OCI-LY7 (cell line): ENCODE measurements at regions not wholly inside any gene's neighbourhood (a gene's known extent, or its start where the extent isn't known, plus 50 kb on each side); places are given as distances from the start of the nearest gene placed in this dataset.

Experiments
- BruUV-seq: library from RNA; stranded (reverse); fragments of 400-500 nt; replicated peaks from 2 replicates; lab custom pipeline; 2021; lab: Mats Ljungman, UMichigan
- CTCF ChIA-PET: fragments of 300-600 bp; sonication (Branson Sonifier 250); formaldehyde crosslinking; loops from one replicate; lab custom pipeline; 2022; ENCODE audit warnings: antibody characterized with exemption; ENCODE audit not compliant: unreplicated experiment; lab: Charles Lee
- POLR2A ChIA-PET: fragments of 300-600 bp; sonication (Branson Sonifier 250); formaldehyde crosslinking; loops from one replicate; lab custom pipeline; 2022; ENCODE audit warnings: antibody characterized with exemption; lab: Charles Lee
- DNase-seq: peaks from one replicate; pipeline ENCODE4 v3.0.0-alpha.2; 2015; ENCODE audit warnings: low spot score
- H2AFZ ChIP-seq: fragments of 200-600 bp; sonication (generic), shearing (Covaris generic); 2 replicates; pipeline ENCODE4 v1.6.1; 2014; ENCODE audit warnings: mild to moderate bottlenecking, antibody characterized with exemption, low read length, moderate library complexity
- H3K27ac ChIP-seq: fragments of 200-600 bp; sonication (generic); 2 replicates; pipeline ENCODE4 v1.5.1; 2014; ENCODE audit warnings: mixed run types, low read depth, mild to moderate bottlenecking, moderate library complexity, low read length, inconsistent platforms; ENCODE audit not compliant: poor library complexity, severe bottlenecking
- H3K36me3 ChIP-seq: fragments of 200-600 bp; sonication (generic); 2 replicates; pipeline ENCODE4 v1.6.1; 2014; ENCODE audit warnings: mild to moderate bottlenecking, antibody characterized with exemption, low read length, moderate library complexity, mixed read lengths; ENCODE audit not compliant: insufficient read depth
- H3K4me1 ChIP-seq: fragments of 200-600 bp; sonication (generic); 2 replicates; pipeline ENCODE4 v1.5.1; 2014; ENCODE audit warnings: mild to moderate bottlenecking, low read length; ENCODE audit not compliant: insufficient read depth, poor library complexity, severe bottlenecking
- H3K4me2 ChIP-seq: fragments of 200-600 bp; sonication (generic); 2 replicates; pipeline ENCODE4 v1.6.1; 2014; ENCODE audit warnings: mild to moderate bottlenecking, low read length
- H3K4me3 ChIP-seq: fragments of 200-600 bp; sonication (generic); 2 replicates; pipeline ENCODE4 v1.5.1; 2014; ENCODE audit warnings: mild to moderate bottlenecking, low read depth, low read length; ENCODE audit not compliant: poor library complexity, severe bottlenecking
- H3K79me2 ChIP-seq: fragments of 200-600 bp; sonication (generic); 2 replicates; pipeline ENCODE4 v1.6.1; 2016; ENCODE audit warnings: low read depth, mild to moderate bottlenecking, low read length, moderate library complexity, mixed read lengths; ENCODE audit not compliant: insufficient read depth
- H3K9me2 ChIP-seq: fragments of 200-600 bp; sonication (generic); 2 replicates; pipeline ENCODE4 v1.6.1; 2016; ENCODE audit warnings: mild to moderate bottlenecking, low read length, mixed read lengths; ENCODE audit not compliant: insufficient read depth
- H3K9me3 ChIP-seq: fragments of 200-600 bp; sonication (generic); 2 replicates; pipeline ENCODE4 v1.6.1; 2014; ENCODE audit warnings: mild to moderate bottlenecking, mixed run types, low read length, mixed read lengths
- H4K20me1 ChIP-seq: fragments of 200-600 bp; sonication (generic); 2 replicates; pipeline ENCODE4 v1.6.1; 2014; ENCODE audit warnings: mild to moderate bottlenecking, antibody characterized with exemption, low read length, moderate library complexity, mixed read lengths; ENCODE audit not compliant: insufficient read depth
- CTCF ChIP-seq: fragments of 200-600 bp; sonication (generic); conservative IDR thresholded peaks from 2 replicates; pipeline ENCODE4 v1.5.1; 2014; ENCODE audit warnings: mild to moderate bottlenecking, antibody characterized with exemption, low read length, moderate library complexity, mixed read lengths
- EZH2phosphoT487 ChIP-seq: fragments of 200-600 bp; sonication (generic); IDR thresholded peaks from 2 replicates; pipeline ENCODE4 v1.6.1; 2018; ENCODE audit warnings: low read depth, borderline replicate concordance, mild to moderate bottlenecking, mixed run types, antibody characterized with exemption, low read length, moderate library complexity, mixed read lengths
- intact Hi-C: fragments of 100-400 bp; cut with micrococcal nuclease; formaldehyde crosslinking; loops from one replicate; pipeline ENCODE4 v1.10.0; 2022; ENCODE audit not compliant: unreplicated experiment

- TF ChIP-seq CTCF (no peak), EZH2phosphoT487 (no peak)
- no peaks in the 10 kb centered on the region for H3K4me1 ChIP-seq
- ChIA-PET CTCF (no interaction called here), POLR2A (no interaction called here)
- DNase-seq, result no peak
- no peak overlapping the region for H3K4me2 ChIP-seq
- intact Hi-C loops, result loop anchor here (10.0 kb wide), 1 partner anchor 790 kb away; no protein-coding TSS in a partner anchor
- H3K79me2 ChIP-seq, result no peaks in the 10 kb centered on the region
- BruUV-seq, result no TSS peak
- H3K9me2 ChIP-seq, result no peaks in the 10 kb centered on the region
- no peak overlapping the region for H3K27ac ChIP-seq
- H3K9me3 ChIP-seq, result no peaks in the 10 kb centered on the region
- no peaks in the 10 kb centered on the region for H4K20me1 ChIP-seq
- H2AFZ ChIP-seq, result no peak overlapping the region
- no peak overlapping the region for H3K4me3 ChIP-seq
- no peaks in the 10 kb centered on the region for H3K36me3 ChIP-seq
Measured at GRCh38 chr9:95574866-95575553, 58.2 kb upstream of the PTCH1 start.

GRCh38 chr9:95574176-95574575 is 57.4 kb upstream of the PTCH1 start:
- H3K36me3 ChIP-seq, result no peaks in the 10 kb centered on the region
- H3K9me3 ChIP-seq, result no peaks in the 10 kb centered on the region
- no peak overlapping the region for H3K27ac ChIP-seq
- H3K9me2 ChIP-seq, result no peaks in the 10 kb centered on the region
- peak; percentile 45 for DNase-seq
- no peak overlapping the region for H2AFZ ChIP-seq
- ChIA-PET POLR2A (no interaction called here), CTCF (no interaction called here)
- H4K20me1 ChIP-seq, result no peaks in the 10 kb centered on the region
- H3K79me2 ChIP-seq, result no peaks in the 10 kb centered on the region
- intact Hi-C loops, result loop anchor here (10.0 kb wide), 1 partner anchor 789 kb away; no protein-coding TSS in a partner anchor
- H3K4me1 ChIP-seq, result no peaks in the 10 kb centered on the region
- no peak overlapping the region for H3K4me3 ChIP-seq
- H3K4me2 ChIP-seq, result no peak overlapping the region
- no peak for TF ChIP-seq EZH2phosphoT487
- peak; percentile 62 for TF ChIP-seq CTCF
- BruUV-seq, result no TSS peak

GRCh38 chr9:95573463-95573862 is 56.7 kb upstream of the PTCH1 start:
- no peaks in the 10 kb centered on the region for H4K20me1 ChIP-seq
- H3K4me2 ChIP-seq, result no peak overlapping the region
- H3K9me3 ChIP-seq, result no peaks in the 10 kb centered on the region
- no TSS peak for BruUV-seq
- no peak overlapping the region for H3K27ac ChIP-seq
- no peaks in the 10 kb centered on the region for H3K79me2 ChIP-seq
- no peaks in the 10 kb centered on the region for H3K9me2 ChIP-seq
- TF ChIP-seq EZH2phosphoT487 (no peak), CTCF (no peak)
- ChIA-PET CTCF (no interaction called here), POLR2A (interaction anchor here (0.7 kb wide), 2 partner anchors 304 to 308 kb away, joined by 3 read pairs; no protein-coding TSS in a partner anchor)
- H2AFZ ChIP-seq, result no peak overlapping the region
- intact Hi-C loops, result loop anchor here (10.0 kb wide), 1 partner anchor 789 kb away; no protein-coding TSS in a partner anchor
- no peak overlapping the region for H3K4me3 ChIP-seq
- DNase-seq, result no peak
- no peaks in the 10 kb centered on the region for H3K4me1 ChIP-seq
- H3K36me3 ChIP-seq, result no peaks in the 10 kb centered on the region
